ENCODE measurements at regions not wholly inside any gene's neighbourhood (a gene's known extent, or its start where the extent isn't known, plus 50 kb on each side); places are given as distances from the start of the nearest gene placed in this dataset.

GRCh38 chr20:19820555-19821211 is 62.6 kb downstream of the RIN2 start:
- TF ChIP-seq CTCF (IDR thresholded peaks at IDR 0.05; ENCODE audit: insufficient read depth, low read depth, low read length): no peak
- no peak for TF ChIP-seq EZH2 (IDR thresholded peaks at IDR 0.05; ENCODE audit: insufficient read depth, low read length)
